SJCRH30 (cell line): ENCODE measurements at regions not wholly inside any gene's neighbourhood (a gene's known extent, or its start where the extent isn't known, plus 50 kb on each side); places are given as distances from the start of the nearest gene placed in this dataset.

ENCODE experiments used
- DNase-seq, 2 experiments: peaks; one replicate each; pipeline ENCODE4 v3.0.0-alpha.2; 2015 to 2020
- H3K27ac ChIP-seq: fragments of 250-450 bp; sonication (Bioruptor Pico); 2 replicates; pipeline ENCODE4 v1.5.1; 2020; ENCODE audit warnings: mild to moderate bottlenecking, moderate library complexity
- H3K27me3 ChIP-seq: fragments of 250-450 bp; sonication (Bioruptor Pico); 2 replicates; pipeline ENCODE4 v1.5.1; 2020; ENCODE audit warnings: mild to moderate bottlenecking, moderate library complexity
- H3K36me3 ChIP-seq: fragments of 250-450 bp; sonication (Bioruptor Pico); 2 replicates; pipeline ENCODE4 v1.5.1; 2020; ENCODE audit warnings: mild to moderate bottlenecking, moderate library complexity
- H3K4me1 ChIP-seq: fragments of 250-450 bp; sonication (Bioruptor Pico); 2 replicates; pipeline ENCODE4 v1.5.1; 2020; ENCODE audit warnings: mild to moderate bottlenecking, moderate library complexity
- H3K4me3 ChIP-seq: fragments of 250-450 bp; sonication (Bioruptor Pico); 2 replicates; pipeline ENCODE4 v1.5.1; 2020; ENCODE audit warnings: mild to moderate bottlenecking, moderate library complexity
- H3K9me3 ChIP-seq: fragments of 250-450 bp; sonication (Bioruptor Pico); replicated peaks from 2 replicates; pipeline ENCODE4 v1.5.1; 2020; ENCODE audit warnings: mild to moderate bottlenecking, moderate library complexity

DNA sequence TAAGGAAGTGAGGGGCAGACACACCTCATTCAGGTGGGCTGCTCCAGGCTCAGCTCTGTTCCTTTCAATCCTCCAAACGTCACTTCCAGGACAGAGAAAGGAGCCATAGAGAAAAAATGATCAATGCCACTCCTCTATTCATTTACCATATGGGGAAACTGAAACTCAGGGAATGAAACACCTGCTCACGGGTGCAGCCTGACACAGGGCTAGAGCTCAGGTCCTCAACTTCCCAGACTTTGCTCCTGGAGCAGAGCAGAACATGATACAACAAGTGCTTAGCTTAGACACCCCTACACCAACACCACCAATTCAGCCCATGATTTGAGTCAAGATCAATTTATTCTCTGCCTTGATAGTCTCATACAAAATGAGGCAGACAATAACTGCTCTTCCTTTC is 58.5 kb upstream of the LPP start:
- H3K36me3 ChIP-seq = no peaks in the 10 kb centered on the region
- no peaks in the 10 kb centered on the region for H3K27me3 ChIP-seq
- no peak overlapping the region for H3K4me3 ChIP-seq
- no peaks in the 10 kb centered on the region for H3K9me3 ChIP-seq
- no peak overlapping the region for H3K27ac ChIP-seq
- DNase-seq = no peak
- no peaks in the 10 kb centered on the region for H3K4me1 ChIP-seq

DNA sequence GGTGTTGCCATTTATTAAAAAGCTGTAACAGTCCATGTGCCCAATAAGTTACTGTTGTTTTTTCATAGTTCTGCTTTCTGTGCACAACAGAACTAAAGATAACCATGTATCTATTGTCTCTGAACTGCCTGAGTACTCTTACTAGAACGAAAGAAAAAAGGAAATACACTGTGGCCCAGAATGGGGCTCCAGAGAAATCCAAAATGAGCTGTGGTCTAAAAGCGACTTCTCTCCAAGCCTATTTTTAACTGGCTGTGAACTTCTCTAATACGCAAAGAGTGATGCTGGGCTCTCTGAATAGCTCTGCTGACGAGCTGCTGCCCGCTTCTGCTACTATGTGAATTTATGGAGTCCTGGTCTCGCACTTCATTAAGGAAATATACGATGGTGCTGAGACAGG is 56.2 kb upstream of the LPP start:
- Histone ChIP-seq H3K4me3 (no peak overlapping the region), H3K4me1 (no peaks in the 10 kb centered on the region), H3K9me3 (no peaks in the 10 kb centered on the region), H3K27ac (no peak overlapping the region), H3K36me3 (no peaks in the 10 kb centered on the region), H3K27me3 (no peaks in the 10 kb centered on the region)
- DNase-seq = no peak

DNA sequence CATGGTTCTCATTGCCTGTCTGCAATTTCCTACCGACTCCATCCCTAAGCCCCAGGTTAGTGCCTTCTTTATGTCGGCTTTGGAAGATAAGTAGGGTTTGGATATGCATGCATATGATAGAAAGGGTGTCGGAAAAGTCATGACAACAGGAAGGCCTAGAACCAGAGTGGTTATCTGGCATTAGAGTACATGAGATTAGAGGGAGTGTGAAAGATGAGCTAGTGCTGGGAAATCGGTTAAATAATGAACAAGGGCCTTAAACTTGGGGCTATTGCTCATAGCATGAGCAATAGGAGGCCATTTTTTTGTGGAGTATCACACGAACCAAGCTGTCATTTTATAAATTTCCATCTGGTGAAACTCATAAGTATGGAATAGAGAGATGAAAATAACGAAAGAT is 54.0 kb upstream of the LPP start:
- H3K4me3 ChIP-seq = no peak overlapping the region
- H3K9me3 ChIP-seq = no peaks in the 10 kb centered on the region
- H3K36me3 ChIP-seq = no peaks in the 10 kb centered on the region
- H3K27ac ChIP-seq = no peak overlapping the region
- DNase-seq = no peak
- H3K27me3 ChIP-seq = no peaks in the 10 kb centered on the region
- no peaks in the 10 kb centered on the region for H3K4me1 ChIP-seq

- no peaks in the 10 kb centered on the region for H3K27me3 ChIP-seq
- no peaks in the 10 kb centered on the region for H3K4me1 ChIP-seq
These were observed 51.0 kb upstream of the LPP start for GRCh38 chr3:188102861-188103547.

DNA sequence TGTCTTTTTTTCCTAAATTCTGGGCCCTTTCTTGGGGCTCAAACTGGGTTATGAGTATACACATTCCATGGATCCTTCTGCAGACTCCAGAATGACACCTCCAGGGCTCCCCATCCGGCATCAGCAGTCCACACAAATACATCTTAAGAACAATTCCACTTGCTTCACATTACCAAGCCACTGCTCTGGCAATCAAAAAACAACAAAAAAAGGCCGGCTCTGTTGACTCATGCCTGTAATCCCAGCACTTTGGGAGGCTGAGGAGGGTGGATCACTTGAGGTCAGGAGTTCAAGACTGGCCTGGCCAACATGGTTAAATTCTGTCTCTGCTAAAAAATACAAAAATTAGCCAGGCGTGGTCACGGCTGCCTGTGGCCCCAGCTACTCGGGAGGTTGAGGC is 49.9 kb upstream of the LPP start:
- no peaks in the 10 kb centered on the region for H3K4me1 ChIP-seq
- H3K4me3 ChIP-seq = no peak overlapping the region
- H3K27ac ChIP-seq = no peak overlapping the region
- no peaks in the 10 kb centered on the region for H3K36me3 ChIP-seq
- H3K27me3 ChIP-seq = no peaks in the 10 kb centered on the region
- H3K9me3 ChIP-seq = no peaks in the 10 kb centered on the region
- DNase-seq = no peak

More at GRCh38 chr3:188102861-188103547, 51.0 kb upstream of the LPP start:
- Histone ChIP-seq H3K27ac (no peak overlapping the region), H3K4me3 (no peak overlapping the region), H3K9me3 (no peaks in the 10 kb centered on the region), H3K36me3 (no peaks in the 10 kb centered on the region)
- DNase-seq = no peak
